ENCODE measurements at regions not wholly inside any gene's neighbourhood (a gene's known extent, or its start where the extent isn't known, plus 50 kb on each side); places are given as distances from the start of the nearest gene placed in this dataset.

DNA sequence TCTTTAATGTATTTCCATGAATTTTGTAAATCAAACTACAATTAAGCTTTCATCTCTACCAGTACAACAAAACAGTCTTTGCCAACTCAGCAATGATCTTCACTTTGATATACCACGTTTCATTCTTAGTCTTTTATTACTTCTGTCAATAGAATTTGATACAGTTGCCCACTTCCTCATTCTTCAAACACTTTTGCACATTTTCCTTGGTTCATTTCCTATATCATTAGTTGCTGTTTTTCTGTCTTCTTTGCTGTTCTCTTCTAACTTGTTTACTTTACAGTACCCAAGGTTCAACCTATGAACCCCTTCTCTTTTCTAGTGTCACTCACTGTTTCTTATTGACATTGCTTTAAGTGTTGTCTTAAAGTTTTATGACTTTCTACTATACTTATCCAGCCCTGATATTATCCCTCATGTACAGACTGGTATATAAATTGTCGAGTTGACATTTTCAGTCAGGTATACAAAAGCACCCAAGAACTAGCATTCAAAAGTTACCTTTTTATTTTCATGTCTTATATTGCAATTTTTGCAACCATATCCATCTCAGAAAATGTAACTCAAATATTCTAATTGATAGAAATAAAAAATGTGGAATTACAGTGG lies 903.1 kb downstream of the NSUN3 start:
- Histone ChIP-seq H3K36me3 (no peaks in the 10 kb centered on the region), H3K4me3 (ENCODE audit: low read depth, low read length) (no peak overlapping the region), H3K9me3 (no peaks in the 10 kb centered on the region), H3K27me3 (no peaks in the 10 kb centered on the region), H3K4me1 (no peaks in the 10 kb centered on the region)
- DNase-seq = no peak
- TF ChIP-seq, protein P1, sequence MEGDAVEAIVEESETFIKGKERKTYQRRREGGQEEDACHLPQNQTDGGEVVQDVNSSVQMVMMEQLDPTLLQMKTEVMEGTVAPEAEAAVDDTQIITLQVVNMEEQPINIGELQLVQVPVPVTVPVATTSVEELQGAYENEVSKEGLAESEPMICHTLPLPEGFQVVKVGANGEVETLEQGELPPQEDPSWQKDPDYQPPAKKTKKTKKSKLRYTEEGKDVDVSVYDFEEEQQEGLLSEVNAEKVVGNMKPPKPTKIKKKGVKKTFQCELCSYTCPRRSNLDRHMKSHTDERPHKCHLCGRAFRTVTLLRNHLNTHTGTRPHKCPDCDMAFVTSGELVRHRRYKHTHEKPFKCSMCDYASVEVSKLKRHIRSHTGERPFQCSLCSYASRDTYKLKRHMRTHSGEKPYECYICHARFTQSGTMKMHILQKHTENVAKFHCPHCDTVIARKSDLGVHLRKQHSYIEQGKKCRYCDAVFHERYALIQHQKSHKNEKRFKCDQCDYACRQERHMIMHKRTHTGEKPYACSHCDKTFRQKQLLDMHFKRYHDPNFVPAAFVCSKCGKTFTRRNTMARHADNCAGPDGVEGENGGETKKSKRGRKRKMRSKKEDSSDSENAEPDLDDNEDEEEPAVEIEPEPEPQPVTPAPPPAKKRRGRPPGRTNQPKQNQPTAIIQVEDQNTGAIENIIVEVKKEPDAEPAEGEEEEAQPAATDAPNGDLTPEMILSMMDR (IDR thresholded peaks at IDR 0.05; ENCODE audit: low read depth, low read length) = no peak

DNA sequence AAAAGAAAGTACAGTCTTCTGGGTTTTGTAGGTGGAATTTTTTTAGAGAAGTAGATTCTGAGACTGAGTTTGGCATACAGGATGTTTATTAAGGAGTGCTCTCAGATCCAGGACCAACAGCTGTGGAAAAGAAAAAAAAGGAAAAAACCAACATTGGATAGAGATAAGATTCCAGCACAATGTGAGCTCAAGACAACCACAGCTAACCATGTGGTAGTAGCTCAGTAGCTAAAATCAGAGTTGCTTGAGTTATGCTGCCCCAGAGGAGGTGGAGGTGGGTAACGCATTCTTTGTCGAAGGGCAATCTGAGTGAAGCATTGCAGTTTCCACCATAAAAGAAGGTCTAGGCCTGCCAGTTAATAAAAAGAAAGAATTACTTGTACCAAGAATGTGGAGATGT lies 904.3 kb downstream of the NSUN3 start:
- H3K27me3 ChIP-seq = no peaks in the 10 kb centered on the region
- TF ChIP-seq, protein P1 (IDR thresholded peaks at IDR 0.05; ENCODE audit: low read depth, low read length) = no peak

DNA sequence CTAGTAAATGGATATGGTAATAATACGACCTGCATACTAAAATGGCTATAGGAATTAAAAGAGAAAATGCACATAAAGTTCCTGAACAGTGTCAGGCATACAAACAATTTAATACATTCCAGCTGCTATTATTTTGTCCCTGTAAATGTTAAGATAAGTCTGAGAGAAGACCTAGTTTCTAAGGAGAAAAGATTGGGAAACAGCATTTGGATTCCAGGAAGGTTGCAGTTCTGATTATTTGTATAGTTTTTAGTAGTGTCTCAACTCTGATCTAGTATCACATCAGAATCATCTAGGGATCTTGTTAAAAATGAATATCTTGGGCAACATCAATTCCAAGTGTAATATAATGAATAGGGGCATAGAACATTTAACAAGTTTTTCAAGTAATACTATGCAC lies 905.7 kb downstream of the NSUN3 start:
- Histone ChIP-seq H3K9me3 (no peaks in the 10 kb centered on the region), H3K27me3 (no peaks in the 10 kb centered on the region), H3K4me1 (no peaks in the 10 kb centered on the region), H3K36me3 (no peaks in the 10 kb centered on the region), H3K4me3 (ENCODE audit: low read depth, low read length) (no peak overlapping the region)
- DNase-seq = no peak
- TF ChIP-seq, protein P1 (IDR thresholded peaks at IDR 0.05; ENCODE audit: low read depth, low read length) = no peak

More for the DNA sequence above, 904.3 kb downstream of the NSUN3 start:
- Histone ChIP-seq H3K4me1 (no peaks in the 10 kb centered on the region), H3K36me3 (no peaks in the 10 kb centered on the region), H3K4me3 (ENCODE audit: low read depth, low read length) (no peak overlapping the region), H3K9me3 (no peaks in the 10 kb centered on the region)
- DNase-seq = no peak

DNA sequence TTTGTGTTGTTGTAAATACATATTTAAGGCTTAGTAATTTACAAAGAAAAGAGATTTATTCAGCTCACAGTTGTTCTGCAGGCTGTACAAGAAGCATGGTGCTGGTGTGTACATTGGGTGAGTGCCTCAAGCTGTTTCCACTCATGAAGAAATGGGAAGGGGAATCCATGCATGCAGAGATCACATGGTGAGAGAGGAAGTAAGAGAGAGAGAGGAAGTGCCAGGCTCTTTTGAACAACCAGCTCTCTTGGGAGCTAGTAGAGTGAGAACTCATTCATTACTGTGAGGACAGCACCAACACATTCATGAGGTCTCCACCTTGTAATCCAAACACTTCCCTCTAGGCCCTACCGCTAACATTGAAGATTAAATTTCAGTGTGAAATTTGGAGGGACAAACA lies 909.2 kb downstream of the NSUN3 start:
- no peaks in the 10 kb centered on the region for H3K36me3 ChIP-seq
- H3K4me1 ChIP-seq = no peaks in the 10 kb centered on the region
- H3K27me3 ChIP-seq = no peaks in the 10 kb centered on the region
- DNase-seq = no peak
- no peak overlapping the region for H3K4me3 ChIP-seq (ENCODE audit: low read depth, low read length)
- TF ChIP-seq, protein P1 (IDR thresholded peaks at IDR 0.05; ENCODE audit: low read depth, low read length) = no peak
- no peaks in the 10 kb centered on the region for H3K9me3 ChIP-seq

DNA sequence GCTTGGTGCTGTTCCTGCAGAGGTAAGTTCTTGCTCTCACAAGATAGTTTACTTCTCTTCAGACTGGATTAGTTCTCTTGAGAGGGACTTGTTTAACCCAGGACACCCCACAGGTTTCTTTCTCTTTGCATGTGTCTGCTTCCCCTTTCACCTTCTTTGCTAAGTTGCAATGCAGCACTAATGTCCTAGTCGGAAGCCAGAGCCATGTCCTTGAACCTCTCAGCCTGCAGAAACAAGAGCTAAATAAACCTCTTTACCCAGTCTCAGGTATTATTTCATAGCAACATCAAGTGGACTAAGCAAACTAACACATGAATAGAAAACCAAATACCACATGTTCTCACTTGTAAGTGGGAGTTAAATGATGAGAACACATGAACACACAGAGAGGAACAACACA lies 915.2 kb downstream of the NSUN3 start:
- Histone ChIP-seq H3K4me1 (no peaks in the 10 kb centered on the region), H3K9me3 (no peaks in the 10 kb centered on the region), H3K4me3 (ENCODE audit: low read depth, low read length) (no peak overlapping the region), H3K36me3 (no peaks in the 10 kb centered on the region), H3K27me3 (no peaks in the 10 kb centered on the region)
- TF ChIP-seq, protein P1 (IDR thresholded peaks at IDR 0.05; ENCODE audit: low read depth, low read length) = no peak
- no peak for DNase-seq

DNA sequence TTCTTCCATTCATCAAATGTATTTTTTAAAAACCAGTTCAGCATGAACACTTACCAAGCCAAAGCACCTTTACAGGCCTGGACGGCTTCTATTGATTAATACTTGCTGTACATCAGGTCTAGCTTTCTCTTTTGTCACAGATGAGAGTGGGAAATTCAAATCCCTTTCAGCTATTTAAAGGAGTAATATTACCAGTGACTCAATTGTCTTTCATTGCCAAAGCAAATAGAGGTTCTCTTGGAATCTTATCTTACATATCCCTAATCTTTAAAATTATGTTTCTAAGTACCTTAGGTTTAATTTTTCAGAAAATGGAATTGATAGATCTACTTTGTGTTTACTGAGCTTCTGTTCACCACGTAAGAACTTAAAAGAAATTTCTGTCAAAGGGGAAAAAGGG lies 922.9 kb downstream of the NSUN3 start:
- Histone ChIP-seq H3K4me3 (ENCODE audit: low read depth, low read length) (no peak overlapping the region), H3K27me3 (no peaks in the 10 kb centered on the region), H3K36me3 (no peaks in the 10 kb centered on the region), H3K9me3 (no peaks in the 10 kb centered on the region), H3K4me1 (no peaks in the 10 kb centered on the region)
- no peak for DNase-seq
- TF ChIP-seq, protein P1 (IDR thresholded peaks at IDR 0.05; ENCODE audit: low read depth, low read length) = no peak
